ENCODE measurements at regions not wholly inside any gene's neighbourhood (a gene's known extent, or its start where the extent isn't known, plus 50 kb on each side); places are given as distances from the start of the nearest gene placed in this dataset.
"Not testable (repeated sequence)": the region's sequence is repeated elsewhere in the genome, so short reads cannot be mapped to it uniquely, and the experiment has no call there.

GRCh38 chr1:101131239-101131843 lies 105.5 kb upstream of the S1PR1 start:
- no peak for DNase-seq (ENCODE audit: low read depth)

DNA sequence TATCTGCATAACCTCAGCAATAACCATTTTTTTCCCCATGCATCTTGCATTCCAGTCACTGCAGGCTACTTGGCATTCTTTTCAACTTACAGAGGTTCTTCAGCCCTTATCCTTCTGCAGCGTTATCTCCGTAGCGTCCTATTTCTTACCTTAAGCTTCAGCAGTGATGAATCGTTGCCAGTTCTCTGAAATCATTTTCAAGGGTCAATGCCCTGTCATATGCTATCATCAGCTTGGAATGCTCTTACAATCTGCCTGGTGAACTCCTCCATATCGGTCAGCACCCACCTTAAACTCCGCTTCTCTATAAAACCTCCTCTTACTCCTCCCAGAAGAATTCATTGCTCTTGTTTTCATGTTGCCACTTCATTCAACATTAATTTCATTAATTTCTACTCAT lies 105.1 kb upstream of the DPH5 start:
- peak; percentile 13 for DNase-seq (ENCODE audit: low read depth)
- TF ChIP-seq, protein P1, sequence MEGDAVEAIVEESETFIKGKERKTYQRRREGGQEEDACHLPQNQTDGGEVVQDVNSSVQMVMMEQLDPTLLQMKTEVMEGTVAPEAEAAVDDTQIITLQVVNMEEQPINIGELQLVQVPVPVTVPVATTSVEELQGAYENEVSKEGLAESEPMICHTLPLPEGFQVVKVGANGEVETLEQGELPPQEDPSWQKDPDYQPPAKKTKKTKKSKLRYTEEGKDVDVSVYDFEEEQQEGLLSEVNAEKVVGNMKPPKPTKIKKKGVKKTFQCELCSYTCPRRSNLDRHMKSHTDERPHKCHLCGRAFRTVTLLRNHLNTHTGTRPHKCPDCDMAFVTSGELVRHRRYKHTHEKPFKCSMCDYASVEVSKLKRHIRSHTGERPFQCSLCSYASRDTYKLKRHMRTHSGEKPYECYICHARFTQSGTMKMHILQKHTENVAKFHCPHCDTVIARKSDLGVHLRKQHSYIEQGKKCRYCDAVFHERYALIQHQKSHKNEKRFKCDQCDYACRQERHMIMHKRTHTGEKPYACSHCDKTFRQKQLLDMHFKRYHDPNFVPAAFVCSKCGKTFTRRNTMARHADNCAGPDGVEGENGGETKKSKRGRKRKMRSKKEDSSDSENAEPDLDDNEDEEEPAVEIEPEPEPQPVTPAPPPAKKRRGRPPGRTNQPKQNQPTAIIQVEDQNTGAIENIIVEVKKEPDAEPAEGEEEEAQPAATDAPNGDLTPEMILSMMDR (IDR thresholded peaks at IDR 0.05; ENCODE audit: insufficient read depth, low read length), result no peak

More at GRCh38 chr1:101131239-101131843, 105.5 kb upstream of the S1PR1 start:
- TF ChIP-seq, protein P1 (IDR thresholded peaks at IDR 0.05; ENCODE audit: insufficient read depth, low read length), result no peak
- H3K4me3 ChIP-seq (ENCODE audit: low read depth, low read length), result no peak overlapping the region

DNA sequence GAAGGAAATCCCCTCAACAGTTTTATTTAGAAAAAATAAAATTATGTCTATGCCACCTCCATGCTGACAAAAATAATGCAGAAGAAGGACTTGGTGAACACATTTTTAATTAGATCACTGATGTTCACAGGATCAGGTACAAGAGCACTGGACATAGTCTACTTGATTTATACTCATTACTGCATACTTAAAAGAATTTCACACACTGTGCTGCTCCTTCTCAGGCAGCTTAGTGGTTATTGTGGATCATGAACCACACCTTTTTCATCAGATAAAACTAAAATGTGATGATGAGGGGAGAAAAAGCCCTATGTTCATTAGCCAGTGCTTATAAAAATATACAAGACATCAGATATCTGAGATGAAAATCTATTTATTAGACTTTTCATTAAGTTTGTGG lies 103.3 kb upstream of the DPH5 start:
- TF ChIP-seq, protein P1 (IDR thresholded peaks at IDR 0.05; ENCODE audit: insufficient read depth, low read length), result no peak
- H3K4me3 ChIP-seq (ENCODE audit: low read depth, low read length), result no peak overlapping the region
- DNase-seq (ENCODE audit: low read depth), result no peak

More for the DNA sequence above, 105.1 kb upstream of the DPH5 start:
- H3K4me3 ChIP-seq (ENCODE audit: low read depth, low read length), result no peak overlapping the region

DNA sequence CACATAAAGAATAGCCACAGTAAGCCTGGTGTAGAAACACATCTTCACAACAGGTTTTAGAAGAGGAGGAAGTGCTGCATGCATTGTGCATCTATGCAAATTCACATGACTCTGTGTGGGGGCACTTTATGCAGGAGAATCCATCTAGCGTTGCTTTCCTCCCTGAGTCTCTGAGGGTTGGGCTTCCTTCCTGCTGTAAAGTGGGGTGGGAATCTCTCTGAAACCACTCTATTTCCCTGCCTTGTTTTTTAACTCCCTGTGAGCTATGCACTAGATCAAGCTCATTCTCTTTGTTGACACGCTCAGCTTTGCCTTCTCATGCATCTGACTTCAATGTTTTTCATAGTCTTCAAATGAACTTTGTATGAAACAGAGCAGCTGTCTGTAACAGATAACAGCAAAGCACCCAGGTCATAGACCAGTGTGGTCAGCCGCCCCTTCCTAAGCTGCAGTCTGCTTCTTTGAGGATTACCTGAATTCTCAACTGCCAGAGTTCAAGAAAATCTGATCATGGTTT lies 102.7 kb upstream of the DPH5 start:
- no peak for DNase-seq (ENCODE audit: low read depth)
- H3K4me3 ChIP-seq (ENCODE audit: low read depth, low read length), result no peak overlapping the region
- TF ChIP-seq, protein P1 (IDR thresholded peaks at IDR 0.05; ENCODE audit: insufficient read depth, low read length), result no peak

- DNase-seq (ENCODE audit: low read depth), result no peak
- H3K4me3 ChIP-seq (ENCODE audit: low read depth, low read length), result no peak overlapping the region
- TF ChIP-seq, protein P1 (IDR thresholded peaks at IDR 0.05; ENCODE audit: insufficient read depth, low read length), result no peak
Observed at GRCh38 chr1:101124405-101124804, 98.8 kb upstream of the DPH5 start.

- not testable (repeated sequence) for DNase-seq (ENCODE audit: low read depth); H3K4me3 ChIP-seq (ENCODE audit: low read depth, low read length)
Observed at GRCh38 chr1:101123904-101124303, 98.3 kb upstream of the DPH5 start.

- TF ChIP-seq, protein P1 (IDR thresholded peaks at IDR 0.05; ENCODE audit: insufficient read depth, low read length), result no peak
- no peak overlapping the region for H3K4me3 ChIP-seq (ENCODE audit: low read depth, low read length)
- DNase-seq (ENCODE audit: low read depth), result no peak
Observed at GRCh38 chr1:101122452-101123166, 97.0 kb upstream of the DPH5 start.
